SK-N-DZ (cell line): ENCODE measurements at regions not wholly inside any gene's neighbourhood (a gene's known extent, or its start where the extent isn't known, plus 50 kb on each side); places are given as distances from the start of the nearest gene placed in this dataset.

Source experiments
- DNase-seq: peaks from one replicate; pipeline ENCODE4 v3.0.0-alpha.2; 2015; ENCODE audit warnings: low spot score

DNA sequence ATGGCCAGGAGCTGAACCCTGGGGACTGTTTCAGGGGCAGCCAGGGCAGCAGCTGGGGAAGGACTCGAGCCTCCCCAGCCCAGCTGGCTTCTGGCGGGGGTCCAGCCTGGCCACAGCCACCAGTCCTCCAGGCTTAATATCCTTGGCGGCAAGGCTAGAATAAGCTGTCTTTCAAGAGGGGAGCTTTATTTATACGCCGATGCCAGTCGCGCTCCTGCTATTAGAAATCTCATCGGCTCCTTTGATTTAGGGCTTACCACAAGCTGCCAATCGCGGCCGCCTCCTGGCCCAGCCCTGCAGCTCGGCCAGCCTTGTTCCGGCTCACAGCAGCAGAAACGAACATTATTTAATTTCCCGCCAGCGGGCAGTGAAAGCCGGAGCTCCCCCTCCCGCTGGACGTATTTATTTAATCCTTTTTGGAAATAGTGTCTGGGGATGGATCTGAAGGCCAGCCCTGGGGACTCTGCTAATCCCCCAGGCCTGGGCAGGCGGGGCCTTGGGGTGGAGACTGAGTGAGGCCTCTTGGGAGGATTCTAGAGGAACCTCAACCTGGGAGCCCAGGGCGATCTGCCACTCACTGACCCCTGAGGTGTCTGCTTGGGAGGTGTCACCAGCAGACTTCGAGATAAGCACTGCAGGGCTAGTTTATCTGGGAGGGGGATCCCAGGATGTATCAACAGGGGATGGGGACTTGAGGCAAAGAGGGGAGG, 363.1 kb downstream of the MN1 start:
- peak; percentile 24 for DNase-seq

DNA sequence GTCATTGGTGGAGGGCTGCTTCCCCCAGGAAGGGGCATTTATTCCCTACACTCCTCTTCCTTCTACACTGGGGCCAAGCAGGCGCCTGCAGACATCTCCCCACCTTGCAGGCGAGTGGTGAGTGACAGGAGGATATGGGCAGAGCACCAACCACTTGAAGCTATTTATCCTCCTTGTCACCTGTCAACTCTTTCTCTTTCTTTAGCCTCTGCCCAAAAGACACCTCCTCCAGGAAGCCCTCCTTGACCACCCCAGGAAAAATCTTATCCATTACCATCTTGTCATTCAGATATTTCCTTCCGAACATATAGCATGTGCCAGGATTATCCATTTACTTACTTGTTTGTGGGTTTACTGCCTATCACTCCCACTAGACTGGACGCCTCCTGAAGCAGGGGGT, 362.4 kb downstream of the MN1 start:
- no peak for DNase-seq

- DNase-seq: no peak
Measured at GRCh38 chr22:27440304-27440865, 361.2 kb downstream of the MN1 start.

DNA sequence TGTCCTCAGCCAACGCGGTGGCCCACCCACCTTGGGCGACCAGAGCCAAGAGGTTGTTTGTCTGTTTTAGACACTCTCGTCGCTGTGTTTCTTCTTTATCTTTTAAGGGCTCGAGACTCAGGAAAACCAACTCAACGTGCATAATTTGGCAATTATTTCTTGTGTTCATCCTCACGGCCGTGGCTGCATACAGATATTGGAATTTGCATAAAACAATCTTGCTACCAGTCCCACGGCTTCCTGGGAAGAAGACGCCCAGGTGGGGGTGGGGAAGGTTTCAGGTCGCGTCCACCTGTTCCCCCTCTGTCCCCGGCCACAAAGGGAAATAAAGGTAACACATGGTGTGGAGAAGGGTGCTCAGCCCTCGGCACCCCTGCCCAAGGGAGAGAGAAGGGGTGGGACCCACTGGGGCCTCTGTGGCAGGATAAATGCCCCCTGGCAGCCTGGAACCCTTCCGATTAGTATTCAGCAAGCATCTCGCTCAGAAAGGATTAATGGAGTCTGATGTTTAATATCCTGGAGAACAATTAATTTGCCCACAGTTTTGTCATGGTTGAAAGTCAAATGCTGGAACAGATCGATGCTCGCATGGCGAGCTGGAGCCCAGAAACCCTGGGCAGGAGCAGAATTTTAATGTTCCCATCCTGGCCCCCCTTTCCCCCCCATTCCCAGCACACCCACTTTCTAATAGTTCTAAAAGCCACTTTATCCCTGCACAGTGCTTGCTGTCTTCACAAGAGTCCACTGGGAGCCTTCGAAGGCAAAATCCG, 359.7 kb downstream of the MN1 start:
- DNase-seq: no peak

DNA sequence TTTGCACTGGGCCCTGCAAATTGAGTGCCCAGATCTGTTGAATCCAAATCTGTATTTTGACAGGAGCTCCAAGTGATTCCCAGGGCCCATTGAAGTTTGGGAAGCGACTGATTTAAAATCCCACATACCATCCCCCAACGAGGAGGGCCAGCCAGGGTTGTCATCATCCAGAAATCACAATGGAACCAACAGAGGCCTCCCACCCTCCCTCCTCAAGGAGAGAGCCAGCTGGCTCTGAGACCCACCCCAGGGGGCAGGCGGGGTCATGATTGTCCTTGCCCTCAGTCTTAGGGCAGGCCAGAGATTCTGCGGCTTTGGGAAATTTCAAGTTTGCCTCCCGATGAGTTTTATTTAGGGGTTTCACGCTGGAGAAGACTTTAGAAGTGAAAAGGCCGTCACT, 358.2 kb downstream of the MN1 start:
- no peak for DNase-seq

- no peak for DNase-seq
Measured at GRCh38 chr22:27445881-27446280, 355.7 kb downstream of the MN1 start.

GRCh38 chr22:27447289-27447688, 354.3 kb downstream of the MN1 start:
- no peak for DNase-seq

DNA sequence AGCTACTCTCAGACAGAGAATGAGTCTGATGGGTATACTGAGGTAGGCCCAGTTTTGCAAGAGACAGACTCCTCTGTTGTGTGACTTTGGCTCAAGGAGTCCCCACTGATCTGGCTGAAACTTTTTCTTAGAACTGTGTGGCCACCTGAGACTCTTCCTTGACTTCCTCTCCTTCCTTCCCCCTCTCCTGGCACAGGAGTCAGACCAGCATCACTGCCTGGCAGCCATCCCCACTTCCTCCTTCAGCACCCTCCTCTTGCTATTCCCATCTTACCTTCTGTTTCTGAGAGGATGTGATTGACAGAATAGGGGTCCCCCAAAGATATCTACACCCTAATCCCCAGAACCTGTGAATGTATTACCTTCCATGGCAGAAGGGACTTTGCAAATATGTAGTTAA, 351.1 kb downstream of the MN1 start:
- DNase-seq: no peak

DNA sequence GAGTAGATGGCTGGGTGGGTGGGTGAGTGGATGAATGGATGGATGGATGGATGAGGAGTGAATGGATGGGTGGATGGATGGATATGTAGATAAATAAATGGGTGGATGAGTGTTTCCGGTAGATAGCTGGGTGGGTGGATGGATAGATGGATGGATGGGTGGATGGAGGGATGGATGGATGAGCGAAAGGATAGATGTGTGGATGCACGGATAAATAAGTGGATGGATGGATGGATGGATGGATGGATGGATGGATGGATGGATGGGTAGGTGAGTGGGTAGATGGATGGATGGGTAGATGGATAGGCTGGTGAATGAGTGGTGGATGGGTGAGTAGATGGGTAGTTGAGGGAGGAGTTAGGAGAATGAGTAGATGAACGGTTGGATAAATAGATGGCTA, 349.3 kb downstream of the MN1 start:
- DNase-seq: no peak

- no peak for DNase-seq
Measured at GRCh38 chr22:27452922-27453321, 348.6 kb downstream of the MN1 start.

- DNase-seq: no peak
Measured at GRCh38 chr22:27453725-27454124, 347.8 kb downstream of the MN1 start.

GRCh38 chr22:27454807-27455450, 346.6 kb downstream of the MN1 start:
- no peak for DNase-seq

GRCh38 chr22:27455526-27455925, 346.0 kb downstream of the MN1 start:
- no peak for DNase-seq

- no peak for DNase-seq
Measured at GRCh38 chr22:27456696-27457503, 344.7 kb downstream of the MN1 start.

DNA sequence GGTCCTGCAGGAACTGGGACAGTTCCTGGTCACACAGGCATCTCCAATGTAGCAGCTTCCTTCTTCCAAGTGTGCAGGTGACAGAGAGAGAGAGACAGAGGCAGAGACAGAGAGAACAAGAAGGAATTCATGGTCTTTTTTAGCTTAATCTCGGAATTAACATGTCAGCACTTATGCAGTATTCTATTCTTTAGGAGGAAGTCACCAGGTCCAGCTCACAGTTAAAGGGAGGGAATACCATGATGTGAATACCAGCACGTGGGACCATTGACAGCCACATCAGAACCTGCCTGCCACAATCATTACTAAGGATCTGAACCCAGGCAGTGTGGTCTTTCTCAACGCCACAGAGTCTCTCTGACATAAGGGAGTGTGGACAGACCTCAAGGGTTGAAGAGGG, 341.6 kb downstream of the MN1 start:
- no peak for DNase-seq

DNA sequence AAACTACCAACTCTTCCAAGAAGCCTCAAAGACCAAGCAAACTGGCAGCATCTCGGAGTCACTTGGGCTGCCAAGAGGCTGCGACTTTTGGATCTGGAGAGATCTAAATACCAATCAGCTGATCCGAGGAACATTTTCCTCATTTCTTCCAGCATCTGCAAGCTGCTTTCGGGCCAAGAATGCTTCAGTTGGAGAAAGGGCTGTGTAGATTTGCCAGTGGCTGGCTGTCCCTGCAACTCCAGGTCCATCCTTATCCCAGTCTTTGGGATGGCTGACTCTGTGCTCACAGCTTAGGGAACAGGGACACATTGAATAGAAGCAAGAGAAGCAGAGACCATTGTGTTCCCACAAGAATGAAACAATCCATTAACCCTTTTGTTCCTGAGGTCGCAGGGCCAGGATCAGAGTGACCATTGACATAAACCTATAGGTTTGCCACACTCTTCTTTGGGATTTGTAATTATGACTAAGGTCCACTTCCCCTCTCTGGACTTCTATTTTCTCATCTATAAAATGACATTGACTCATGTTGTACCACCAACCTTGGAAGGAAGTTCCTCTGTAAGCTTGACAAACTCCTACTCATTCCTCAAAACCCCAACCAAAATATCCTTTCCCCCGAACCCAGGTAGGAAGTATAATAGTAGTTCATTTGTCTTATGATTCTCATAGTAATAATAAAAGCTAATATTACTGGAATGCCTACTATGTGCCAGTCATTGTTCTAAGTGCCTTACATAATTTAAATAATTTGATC, 340.8 kb downstream of the MN1 start:
- no peak for DNase-seq

- no peak for DNase-seq
Measured at GRCh38 chr22:27461470-27461869, 340.1 kb downstream of the MN1 start.

DNA sequence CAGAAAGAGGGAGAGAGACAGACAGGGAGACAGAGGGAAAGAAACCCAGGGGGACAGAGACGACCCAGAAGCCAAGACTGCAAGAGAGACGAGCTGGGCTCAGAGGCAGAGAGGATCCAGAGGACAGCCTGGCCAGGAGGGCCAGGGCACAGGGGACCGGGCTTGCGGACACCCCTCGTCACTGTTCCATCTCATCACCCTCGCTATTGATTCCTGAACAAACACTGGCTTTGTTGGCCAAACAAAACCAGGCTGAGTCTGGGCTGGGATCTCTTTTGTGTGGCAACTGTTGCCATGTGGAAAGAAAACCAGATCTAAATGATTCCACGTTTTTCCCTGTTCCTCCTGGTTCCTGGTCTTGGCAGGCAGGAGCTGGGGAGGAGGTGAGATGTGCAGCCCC, 339.4 kb downstream of the MN1 start:
- no peak for DNase-seq

DNA sequence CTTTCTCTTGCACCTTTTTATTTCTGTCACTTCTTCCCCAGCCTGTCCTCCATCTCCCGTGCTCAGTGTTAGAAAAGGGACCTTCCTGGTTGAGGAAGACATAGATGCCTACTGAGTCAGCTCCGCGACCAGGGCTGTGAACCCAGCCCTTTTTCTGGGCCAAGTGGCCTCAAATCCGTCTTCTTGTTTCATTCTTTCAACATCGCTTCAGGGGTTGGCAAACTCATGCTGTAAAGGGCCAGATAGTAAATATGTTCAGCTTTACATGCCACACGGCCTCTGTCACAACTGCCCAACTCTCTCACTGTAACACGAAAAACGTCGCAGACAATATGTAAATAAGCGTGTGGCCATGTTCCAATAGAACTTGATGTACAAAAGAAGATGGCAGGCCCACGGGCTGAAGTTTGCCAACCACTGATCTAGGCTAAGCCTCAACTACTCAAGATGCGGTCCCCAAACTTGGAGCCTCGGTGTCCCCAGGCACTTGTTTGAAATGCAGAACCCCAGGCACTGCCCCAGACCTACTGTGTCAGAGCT, 338.4 kb downstream of the MN1 start:
- no peak for DNase-seq

- DNase-seq: no peak
Measured at GRCh38 chr22:27466229-27466628, 335.3 kb downstream of the MN1 start.
